ENCODE measurements at regions not wholly inside any gene's neighbourhood (a gene's known extent, or its start where the extent isn't known, plus 50 kb on each side); places are given as distances from the start of the nearest gene placed in this dataset.

GRCh38 chr14:53884601-53885000 is 72.0 kb downstream of the BMP4 start:
- TF ChIP-seq LEF1 (IDR thresholded peaks at IDR 0.05; ENCODE audit: borderline replicate concordance) (no peak), BHLHE40 (IDR thresholded peaks at IDR 0.05; ENCODE audit: borderline replicate concordance) (no peak), SP1 (IDR thresholded peaks at IDR 0.05) (no peak), TARDBP (IDR thresholded peaks at IDR 0.05) (no peak), FOXK2 (IDR thresholded peaks at IDR 0.05) (no peak)
- TF ChIP-seq, protein P1, sequence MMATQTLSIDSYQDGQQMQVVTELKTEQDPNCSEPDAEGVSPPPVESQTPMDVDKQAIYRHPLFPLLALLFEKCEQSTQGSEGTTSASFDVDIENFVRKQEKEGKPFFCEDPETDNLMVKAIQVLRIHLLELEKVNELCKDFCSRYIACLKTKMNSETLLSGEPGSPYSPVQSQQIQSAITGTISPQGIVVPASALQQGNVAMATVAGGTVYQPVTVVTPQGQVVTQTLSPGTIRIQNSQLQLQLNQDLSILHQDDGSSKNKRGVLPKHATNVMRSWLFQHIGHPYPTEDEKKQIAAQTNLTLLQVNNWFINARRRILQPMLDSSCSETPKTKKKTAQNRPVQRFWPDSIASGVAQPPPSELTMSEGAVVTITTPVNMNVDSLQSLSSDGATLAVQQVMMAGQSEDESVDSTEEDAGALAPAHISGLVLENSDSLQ (IDR thresholded peaks at IDR 0.05), result no peak

Measured in HEK293T (cell line).